CD14-positive monocyte (primary cell): ENCODE measurements at regions not wholly inside any gene's neighbourhood (a gene's known extent, or its start where the extent isn't known, plus 50 kb on each side); places are given as distances from the start of the nearest gene placed in this dataset.

ENCODE experiments used
- DNase-seq, 3 donors: peaks; one replicate each; pipeline ENCODE4 v3.0.0-alpha.2; 2011 to 2022
- H2AFZ ChIP-seq: 2 replicates; pipeline ENCODE4 v1.6.0; 2012; ENCODE audit warnings: mild to moderate bottlenecking, low read depth, low read length, inconsistent platforms; ENCODE audit not compliant: insufficient read depth, poor library complexity, severe bottlenecking
- H3K27ac ChIP-seq, 2 donors: 1 replicate in 1 of 2; 2 replicates in 1 of 2; pipeline ENCODE4 v1.5.1; 2012 to 2013; ENCODE audit warnings: low read length in 2 of 2, control low read depth in 1 of 2, inconsistent platforms in 1 of 2, low read depth in 1 of 2, mild to moderate bottlenecking in 1 of 2
- H3K27me3 ChIP-seq, 2 donors: one replicate each; pipeline versions ENCODE4 v1.6.0 to v1.6.1; 2011 to 2013; ENCODE audit warnings: low read length in 2 of 2; ENCODE audit not compliant: control insufficient read depth in 2 of 2, insufficient read depth in 2 of 2
- H3K36me3 ChIP-seq, 2 donors: replicated peaks in 1 of 2; 1 replicate in 1 of 2; 2 replicates in 1 of 2; pipeline versions ENCODE4 v1.5.1 to v1.6.1; 2012 to 2013; ENCODE audit warnings: low read length in 2 of 2, control low read depth in 1 of 2, inconsistent platforms in 1 of 2, mild to moderate bottlenecking in 1 of 2; ENCODE audit not compliant: insufficient read depth in 2 of 2, control insufficient read depth in 1 of 2
- H3K4me1 ChIP-seq, 2 donors: 1 replicate in 1 of 2; 2 replicates in 1 of 2; pipeline versions ENCODE4 v1.5.1 to v1.6.1; 2012 to 2013; ENCODE audit warnings: low read length in 2 of 2, control low read depth in 1 of 2, inconsistent platforms in 1 of 2, mild to moderate bottlenecking in 1 of 2, moderate library complexity in 1 of 2; ENCODE audit not compliant: insufficient read depth in 2 of 2, control insufficient read depth in 1 of 2
- H3K4me2 ChIP-seq: replicated peaks from 2 replicates; pipeline ENCODE3; 2012; ENCODE audit warnings: low read length, moderate library complexity, mild to moderate bottlenecking; ENCODE audit not compliant: poor library complexity, severe bottlenecking; ENCODE audit errors: extremely low read depth
- H3K4me3 ChIP-seq, 3 experiments: fragments of 200-600 bp in 1 of 3; sonication (generic) in 1 of 3; replicated peaks in 1 of 3; 1 replicate in 2 of 3; 2 replicates in 1 of 3; pipeline ENCODE4 v1.5.1; 2011 to 2013; ENCODE audit warnings: low read length in 3 of 3, mild to moderate bottlenecking in 3 of 3, control low read depth in 2 of 3, low read depth in 2 of 3, inconsistent platforms in 1 of 3, moderate library complexity in 1 of 3
- H3K79me2 ChIP-seq: 2 replicates; pipeline ENCODE4 v1.6.0; 2012; ENCODE audit warnings: mild to moderate bottlenecking, control low read depth, inconsistent platforms, low read length, moderate library complexity; ENCODE audit not compliant: insufficient read depth
- H3K9ac ChIP-seq: 2 replicates; pipeline ENCODE4 v1.6.0; 2017; ENCODE audit warnings: low read length, mild to moderate bottlenecking; ENCODE audit not compliant: insufficient read depth, poor library complexity, severe bottlenecking
- H3K9me3 ChIP-seq, 2 donors: replicated peaks in 1 of 2; 1 replicate in 1 of 2; 2 replicates in 1 of 2; pipeline versions ENCODE4 v1.5.1 to v1.6.1; 2012 to 2013; ENCODE audit warnings: low read length in 2 of 2, control low read depth in 1 of 2; ENCODE audit not compliant: control insufficient read depth in 1 of 2, insufficient read depth in 1 of 2
- H4K20me1 ChIP-seq: 2 replicates; pipeline ENCODE4 v1.6.0; 2012; ENCODE audit warnings: mild to moderate bottlenecking, low read length, control low read depth, moderate library complexity; ENCODE audit not compliant: insufficient read depth
- H3K27ac Mint-ChIP-seq, 7 donors: one replicate each; pipeline ENCODE4 v1.8.0; 2020; ENCODE audit warnings: mild to moderate bottlenecking in 7 of 7, mixed read lengths in 7 of 7, moderate library complexity in 6 of 7, inconsistent platforms in 2 of 7
- H3K27me3 Mint-ChIP-seq, 3 donors: one replicate each; pipeline ENCODE4 v1.8.0; 2021 to 2022; ENCODE audit warnings: low read depth in 3 of 3, mild to moderate bottlenecking in 3 of 3, mixed read lengths in 3 of 3, moderate library complexity in 3 of 3, inconsistent platforms in 1 of 3
- H3K36me3 Mint-ChIP-seq, 2 donors: one replicate each; pipeline ENCODE4 v1.8.0; 2020; ENCODE audit warnings: mixed read lengths in 2 of 2, inconsistent platforms in 1 of 2, mild to moderate bottlenecking in 1 of 2
- H3K4me1 Mint-ChIP-seq: one replicate; pipeline ENCODE4 v1.8.0; 2020; ENCODE audit warnings: mild to moderate bottlenecking, mixed read lengths
- H3K4me3 Mint-ChIP-seq, 2 donors: one replicate each; pipeline ENCODE4 v1.8.0; 2020; ENCODE audit warnings: mild to moderate bottlenecking in 2 of 2, mixed read lengths in 2 of 2, moderate library complexity in 1 of 2
- H3K9me3 Mint-ChIP-seq, 7 donors: one replicate each; pipeline ENCODE4 v1.8.0; 2020 to 2022; ENCODE audit warnings: mixed read lengths in 7 of 7, mild to moderate bottlenecking in 6 of 7, moderate library complexity in 6 of 7, inconsistent platforms in 2 of 7
- CTCF ChIP-seq: fragments of 200-600 bp; IDR thresholded peaks from one replicate; pipeline ENCODE4 v1.8.0; 2022; ENCODE audit warnings: antibody characterized with exemption, mild to moderate bottlenecking
- WGBS: methylation state at CpG from one replicate; pipeline ENCODE4 v1.1.5; 2013; ENCODE audit warnings: missing lambda C conversion rate; ENCODE audit not compliant: insufficient coverage; 5-methylcytosine and 5-hydroxymethylcytosine counted together
- intact Hi-C, 2 donors: fragments of 100-400 bp; cut with micrococcal nuclease; formaldehyde crosslinking; loops; one replicate each; pipeline versions ENCODE4 v1.15.0 to v1.15.1; 2023

- TF ChIP-seq CTCF: no peak
- Histone ChIP-seq H3K36me3 (no peaks in the 10 kb centered on the region), H3K4me2 (no peak overlapping the region), H3K4me1 (no peaks in the 10 kb centered on the region), H2AFZ (no peak overlapping the region), H3K27me3 (no peaks in the 10 kb centered on the region), H3K79me2 (no peaks in the 10 kb centered on the region), H3K27ac (no peak overlapping the region), H3K9me3 (peaks cover 0 to 2% of the 10 kb centered on the region in 2 donors), H4K20me1 (no peaks in the 10 kb centered on the region), H3K9ac (no peak overlapping the region), H3K4me3 (no peak overlapping the region)
- Mint-ChIP-seq H3K36me3 (no peaks in the 10 kb centered on the region), H3K27me3 (peaks cover 0 to 1% (median 0%) of the 10 kb centered on the region in 3 donors), H3K4me1 (no peaks in the 10 kb centered on the region), H3K27ac (no peak overlapping the region), H3K4me3 (no peak overlapping the region), H3K9me3 (peaks cover 0 to 10% (median 6%) of the 10 kb centered on the region in 7 donors)
- intact Hi-C loops: no loop called here
- WGBS: 84% methylated on average over 5 of the region's 6 CpGs
- no peak for DNase-seq
Measured at GRCh38 chr13:50576156-50576555, 267.3 kb downstream of the DLEU7 start.

GRCh38 chr13:50577806-50578205 lies 265.7 kb downstream of the DLEU7 start:
- Histone ChIP-seq H3K27ac (no peak overlapping the region), H4K20me1 (no peaks in the 10 kb centered on the region), H3K4me2 (no peak overlapping the region), H3K4me3 (no peak overlapping the region), H3K9me3 (no peaks in the 10 kb centered on the region), H3K36me3 (no peaks in the 10 kb centered on the region), H3K27me3 (no peaks in the 10 kb centered on the region), H3K79me2 (no peaks in the 10 kb centered on the region), H2AFZ (no peak overlapping the region), H3K9ac (no peak overlapping the region), H3K4me1 (no peaks in the 10 kb centered on the region)
- DNase-seq: no peak
- no peaks in the 10 kb centered on the region for H3K36me3 Mint-ChIP-seq
- WGBS: 100% methylated on average over 2 of the region's 2 CpGs
- no peaks in the 10 kb centered on the region for H3K4me1 Mint-ChIP-seq
- peaks cover 0 to 4% (median 0%) of the 10 kb centered on the region in 7 donors for H3K9me3 Mint-ChIP-seq
- no peak overlapping the region for H3K27ac Mint-ChIP-seq
- intact Hi-C loops: no loop called here
- peaks cover 0 to 3% (median 1%) of the 10 kb centered on the region in 3 donors for H3K27me3 Mint-ChIP-seq
- no peak for TF ChIP-seq CTCF
- no peak overlapping the region for H3K4me3 Mint-ChIP-seq
